GM19023 (cell line): ENCODE measurements at regions not wholly inside any gene's neighbourhood (a gene's known extent, or its start where the extent isn't known, plus 50 kb on each side); places are given as distances from the start of the nearest gene placed in this dataset.
A peak's percentile ranks its signal among the peaks of the same experiment; 100 is the strongest.

Source experiments
- ATAC-seq: cut with Tn5 transposase; IDR thresholded peaks from one replicate; pipeline ENCODE4 v1.9.1; 2021; ENCODE audit warnings: mild to moderate bottlenecking, moderate library complexity; ENCODE audit not compliant: unreplicated experiment

DNA sequence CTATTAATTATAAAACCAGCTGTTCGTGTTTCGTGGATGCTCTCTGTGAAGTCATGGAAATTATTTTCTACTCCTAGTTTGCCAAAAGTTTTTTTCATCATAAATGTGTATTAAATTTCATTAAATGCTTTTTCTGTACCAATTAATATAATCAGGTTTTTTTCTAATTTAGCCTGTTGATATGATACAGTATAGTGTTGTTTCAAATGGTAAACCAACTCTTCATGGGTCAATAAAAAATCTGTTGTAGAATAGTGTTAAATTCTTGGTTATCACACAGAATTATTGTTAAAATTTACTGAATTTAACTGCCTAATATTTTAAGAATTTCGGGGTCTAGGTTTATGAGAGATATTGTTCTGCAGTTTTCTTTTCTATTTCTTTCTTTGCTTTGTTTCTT lies 505.9 kb upstream of the MANEA start:
- ATAC-seq = no peak

GRCh38 chr6:95078457-95078856 lies 498.9 kb upstream of the MANEA start:
- no peak for ATAC-seq

DNA sequence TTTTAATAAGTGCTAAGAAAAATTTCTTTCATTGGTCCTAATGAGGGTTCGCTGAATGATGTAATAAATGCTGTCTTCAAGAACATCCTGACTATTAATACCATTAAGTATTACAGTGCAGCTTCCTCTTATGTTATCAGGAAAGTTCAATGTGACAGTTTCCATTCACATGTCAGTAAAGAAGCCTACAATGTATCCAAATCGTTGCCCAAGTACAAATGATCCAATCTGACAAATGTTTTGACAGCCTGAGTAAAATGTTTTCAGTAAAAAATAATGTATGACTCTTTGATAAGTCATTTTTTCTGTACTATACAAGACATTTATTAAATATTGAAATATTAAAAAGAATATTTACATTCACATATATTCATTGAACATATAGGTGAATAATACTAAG lies 496.1 kb upstream of the MANEA start:
- ATAC-seq = no peak

DNA sequence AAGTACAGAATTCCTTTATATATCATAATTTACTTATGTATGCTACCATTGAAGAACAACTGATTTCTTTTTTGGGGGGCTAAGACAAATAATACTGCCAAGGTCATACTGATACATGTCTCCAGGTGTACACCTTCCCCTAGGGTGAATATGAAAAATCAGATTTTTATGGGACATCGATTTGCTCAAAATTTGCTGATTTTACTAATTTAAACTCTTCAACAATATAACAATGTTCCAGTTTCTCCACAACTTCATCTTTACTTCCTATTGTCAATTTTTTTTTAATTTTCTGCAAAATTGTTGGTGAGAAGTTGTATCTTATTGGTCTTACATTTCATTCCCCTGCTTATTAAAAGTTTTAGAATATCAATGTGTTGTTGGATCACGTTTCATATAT lies 495.4 kb upstream of the MANEA start:
- ATAC-seq = no peak

DNA sequence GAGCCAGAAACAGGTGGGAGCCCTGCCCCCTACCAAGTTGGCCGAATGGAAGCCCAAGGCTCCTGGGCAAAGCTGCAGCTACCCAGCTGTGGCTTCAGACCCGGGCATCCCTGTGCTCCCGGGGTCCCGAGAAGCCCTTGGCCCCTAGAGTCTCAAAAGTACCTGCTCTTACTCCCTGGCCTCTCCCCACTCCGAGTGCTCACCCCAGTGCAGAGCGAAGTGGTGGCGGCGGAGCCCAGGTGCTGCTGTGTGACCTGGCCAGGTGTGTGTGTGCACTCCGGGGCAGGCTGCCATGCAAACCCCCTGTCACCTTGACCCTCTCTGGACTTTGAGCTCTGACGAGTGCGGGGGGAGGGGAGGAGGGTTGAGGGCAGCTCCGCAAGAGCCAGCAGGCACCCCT lies 493.8 kb upstream of the MANEA start:
- no peak for ATAC-seq

GRCh38 chr6:95084867-95085266 lies 492.5 kb upstream of the MANEA start:
- no peak for ATAC-seq

DNA sequence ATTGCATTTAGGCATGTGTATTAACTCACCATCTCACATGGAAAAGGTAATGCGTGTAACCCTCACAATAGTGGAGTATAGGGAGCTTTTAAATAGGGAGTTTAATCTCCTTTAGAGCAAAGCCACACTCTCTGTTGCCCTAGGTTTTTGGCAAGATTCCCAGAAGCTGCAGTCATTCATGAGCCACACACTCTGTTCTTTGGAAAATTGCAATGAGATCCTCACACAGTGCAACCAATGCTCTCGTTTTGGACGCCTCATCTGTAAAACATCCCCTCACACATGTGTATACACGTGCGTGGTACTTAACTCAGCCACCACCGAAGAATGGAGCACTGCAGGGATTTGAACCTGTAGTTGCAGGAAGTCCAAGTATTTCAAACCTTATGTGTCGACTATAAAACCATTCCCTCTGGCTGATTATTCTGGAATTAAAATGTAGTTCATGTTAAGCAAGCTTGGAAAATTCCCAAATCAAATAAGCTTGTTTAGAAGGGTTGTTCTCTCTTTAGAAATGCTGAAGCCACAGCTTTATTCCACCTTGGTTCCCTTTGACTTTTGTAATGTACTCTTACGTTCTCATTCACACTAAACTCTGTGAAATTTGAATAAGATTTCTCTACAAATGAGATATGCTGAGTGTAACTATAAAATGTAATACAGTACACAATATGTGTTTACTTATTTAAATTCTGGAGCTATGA lies 489.8 kb upstream of the MANEA start:
- ATAC-seq = no peak

DNA sequence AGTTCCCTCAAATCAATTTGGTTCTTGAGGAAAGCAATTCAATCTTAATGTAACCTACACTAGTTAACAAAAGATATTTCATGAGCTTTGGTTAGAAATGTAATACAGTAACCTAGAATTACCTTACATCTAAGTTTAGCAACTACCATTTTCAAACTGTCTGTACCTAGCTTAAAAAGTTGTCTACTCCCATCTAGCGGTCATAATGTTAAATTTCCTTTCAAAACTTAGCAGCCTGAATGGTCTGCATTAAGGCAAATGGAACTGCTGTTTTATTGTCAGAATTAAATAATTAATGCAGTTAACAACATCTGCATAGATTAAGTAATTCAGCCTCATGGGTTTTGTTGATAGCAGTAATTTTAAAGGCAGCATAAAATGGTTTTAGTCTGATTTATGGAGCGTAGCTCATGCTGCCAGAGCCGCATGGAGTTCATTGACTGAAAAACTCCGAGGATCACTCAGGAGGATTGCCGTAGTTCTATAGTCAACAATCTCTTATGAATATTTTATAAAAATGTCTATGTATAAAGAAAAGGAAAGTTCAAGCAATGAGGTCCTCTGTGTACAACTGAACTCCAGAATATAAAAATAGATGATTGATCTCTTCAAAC lies 485.4 kb upstream of the MANEA start:
- ATAC-seq = peak; percentile 73

GRCh38 chr6:95093154-95093553 lies 484.2 kb upstream of the MANEA start:
- no peak for ATAC-seq

DNA sequence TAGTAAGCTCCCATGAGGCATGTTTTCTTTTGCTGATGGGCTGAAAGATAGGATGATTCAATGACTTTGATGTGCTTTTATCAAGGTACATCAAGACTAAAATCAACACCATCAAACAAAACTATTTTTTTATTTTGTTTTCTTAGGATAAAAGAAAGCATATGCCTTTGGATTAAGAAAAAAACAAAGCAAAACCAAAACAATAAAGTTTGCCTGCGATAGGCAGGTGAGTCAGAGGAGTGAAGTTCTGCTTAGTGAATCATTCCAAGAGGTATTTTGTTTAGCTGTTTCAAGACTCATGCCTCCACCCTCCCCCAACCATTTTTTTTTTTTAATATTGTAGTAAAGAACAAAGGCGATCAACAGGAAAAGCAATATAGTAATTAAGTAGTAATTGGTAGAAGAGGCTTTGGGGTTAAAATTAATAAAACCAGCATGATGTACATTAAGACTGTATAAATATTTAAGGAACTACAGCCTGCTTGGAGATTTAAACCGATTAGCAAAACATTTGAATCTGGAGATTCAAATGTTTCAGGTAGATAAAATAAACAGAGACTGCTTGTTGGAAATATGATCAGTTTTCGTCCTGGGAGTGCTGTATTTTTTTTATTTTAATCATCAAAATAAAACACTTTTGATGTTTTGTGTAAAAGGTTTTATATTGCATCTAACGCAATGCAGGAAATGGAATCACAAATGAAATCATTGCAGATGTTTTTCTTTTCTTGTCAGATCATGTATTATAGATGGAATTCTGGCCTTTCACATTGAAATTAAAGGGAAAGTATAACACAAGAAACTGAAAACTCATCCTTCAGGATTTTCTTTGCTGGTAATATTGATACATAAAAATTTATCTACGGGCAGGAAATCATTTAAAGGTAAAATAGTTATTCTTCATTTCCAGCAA lies 482.3 kb upstream of the MANEA start:
- ATAC-seq = no peak

GRCh38 chr6:95095855-95096254 lies 481.5 kb upstream of the MANEA start:
- ATAC-seq = no peak

- ATAC-seq = no peak
Measured at GRCh38 chr6:95099410-95099809, 477.9 kb upstream of the MANEA start.

DNA sequence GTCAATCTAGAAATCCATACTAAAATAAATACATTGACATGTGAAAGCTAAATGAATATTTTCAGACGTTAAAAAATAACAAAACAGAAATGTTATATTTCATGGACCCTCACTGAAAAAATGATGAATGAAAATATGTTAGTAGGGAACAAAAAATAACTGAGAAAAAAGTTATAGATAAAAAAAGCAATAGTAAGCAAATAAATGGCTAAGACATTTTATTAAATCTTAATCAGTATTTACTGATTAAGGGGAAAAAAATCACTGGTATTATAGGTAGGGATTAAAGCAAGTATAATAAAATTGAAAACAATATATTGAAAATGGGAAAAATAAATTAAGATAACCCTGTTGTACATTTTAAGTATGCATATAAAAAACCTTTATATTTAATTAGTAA lies 468.1 kb upstream of the MANEA start:
- ATAC-seq = no peak

DNA sequence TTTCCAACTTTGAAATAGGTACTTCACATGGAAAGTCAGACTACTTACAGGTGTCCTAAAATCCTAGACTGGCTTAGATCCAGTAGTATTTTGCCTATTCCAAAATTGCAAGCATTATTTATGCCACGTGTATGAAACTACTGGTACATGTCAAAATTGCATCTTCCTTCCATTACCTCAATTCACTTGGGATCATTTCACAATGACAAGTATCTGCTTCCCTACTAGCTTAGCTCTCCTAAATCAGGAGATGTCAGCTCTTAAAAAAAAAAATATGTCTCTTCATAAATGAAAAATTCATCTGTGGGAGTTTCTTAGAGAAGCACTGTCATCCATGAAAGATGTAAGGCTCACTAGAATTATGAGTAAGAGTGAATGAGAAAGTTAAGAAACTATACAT lies 466.6 kb upstream of the MANEA start:
- ATAC-seq = no peak

- ATAC-seq = no peak
Measured at GRCh38 chr6:95117236-95117635, 460.1 kb upstream of the MANEA start.

GRCh38 chr6:95119927-95120326 lies 457.4 kb upstream of the MANEA start:
- no peak for ATAC-seq

DNA sequence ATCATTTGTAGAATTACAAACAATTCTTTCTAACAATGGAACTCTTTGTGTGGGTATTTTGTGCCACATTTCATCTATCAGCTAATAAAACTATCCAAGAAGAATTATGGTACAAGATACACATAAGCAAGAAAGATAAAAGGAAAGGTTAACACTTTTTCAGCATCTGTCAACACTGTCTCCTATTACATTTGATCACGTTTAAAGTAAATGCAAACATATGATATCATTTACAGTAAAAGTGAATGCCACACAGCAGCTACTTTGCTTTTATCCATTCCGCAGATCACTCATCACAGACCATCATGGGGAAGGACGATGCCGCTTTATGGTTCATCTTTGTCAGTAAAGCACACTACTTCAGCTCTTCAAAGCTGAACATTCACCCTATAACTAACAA lies 456.4 kb upstream of the MANEA start:
- ATAC-seq = no peak

GRCh38 chr6:95127261-95127660 lies 450.1 kb upstream of the MANEA start:
- no peak for ATAC-seq

GRCh38 chr6:95128439-95128838 lies 448.9 kb upstream of the MANEA start:
- ATAC-seq = no peak

DNA sequence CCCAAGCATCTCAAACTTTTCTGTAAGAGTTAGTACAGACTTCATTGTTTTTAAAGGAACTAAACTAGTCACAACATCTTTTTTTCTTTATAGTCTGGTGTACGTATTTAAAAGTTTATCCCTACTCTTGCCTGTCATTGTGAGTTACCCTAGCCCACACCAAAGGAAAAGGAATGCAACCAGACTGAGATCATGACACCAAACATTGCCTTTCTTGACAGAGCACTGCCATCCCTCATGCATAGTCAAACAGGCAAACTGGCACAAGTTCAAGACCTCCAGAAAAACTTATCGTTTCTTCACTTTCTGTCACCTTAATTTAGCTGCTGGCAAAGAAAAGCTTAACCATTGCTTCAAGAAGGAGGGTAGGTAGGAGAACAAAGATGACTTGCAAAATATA lies 448.4 kb upstream of the MANEA start:
- no peak for ATAC-seq

GRCh38 chr6:95133578-95133977 lies 443.8 kb upstream of the MANEA start:
- no peak for ATAC-seq

DNA sequence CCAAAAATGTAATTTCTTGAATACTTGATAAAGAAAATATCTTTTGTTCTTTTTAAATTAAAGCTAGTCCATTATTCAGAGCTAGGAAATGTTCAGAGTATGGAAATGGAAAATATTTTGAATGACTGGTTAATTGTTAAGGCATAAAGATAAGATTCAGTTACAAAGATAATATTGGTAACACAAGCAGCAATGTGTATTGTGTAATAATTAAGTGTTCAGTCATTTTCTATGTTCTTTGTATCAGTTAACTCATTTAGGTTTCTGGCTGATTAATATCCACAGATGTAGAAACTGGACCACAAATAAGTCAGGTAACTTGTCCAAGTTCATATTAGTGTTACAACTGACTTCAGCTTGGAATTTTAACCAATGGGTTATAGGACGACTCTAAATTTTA lies 442.2 kb upstream of the MANEA start:
- no peak for ATAC-seq
